A673 (cell line): ENCODE measurements at regions not wholly inside any gene's neighbourhood (a gene's known extent, or its start where the extent isn't known, plus 50 kb on each side); places are given as distances from the start of the nearest gene placed in this dataset.

ENCODE experiments used
- EZH2 ChIP-seq: fragments of 200-600 bp; sonication (generic); IDR thresholded peaks from 2 replicates; pipeline ENCODE4 v1.6.1; 2017; ENCODE audit warnings: borderline replicate concordance, low read depth, mild to moderate bottlenecking, mixed read lengths, antibody characterized with exemption, low read length; ENCODE audit not compliant: poor library complexity, severe bottlenecking
- TF ChIP-seq, protein P1 (sequence below): fragments of 300-800, 200-600 bp; sonication (generic); conservative IDR thresholded peaks from 2 replicates; pipeline ENCODE4 v1.5.1; 2017; ENCODE audit warnings: low read depth, mild to moderate bottlenecking, antibody characterized with exemption, low read length, moderate library complexity, mixed read lengths

GRCh38 chr15:23773093-23773492, 86.0 kb upstream of the NDN start:
- TF ChIP-seq, protein P1, sequence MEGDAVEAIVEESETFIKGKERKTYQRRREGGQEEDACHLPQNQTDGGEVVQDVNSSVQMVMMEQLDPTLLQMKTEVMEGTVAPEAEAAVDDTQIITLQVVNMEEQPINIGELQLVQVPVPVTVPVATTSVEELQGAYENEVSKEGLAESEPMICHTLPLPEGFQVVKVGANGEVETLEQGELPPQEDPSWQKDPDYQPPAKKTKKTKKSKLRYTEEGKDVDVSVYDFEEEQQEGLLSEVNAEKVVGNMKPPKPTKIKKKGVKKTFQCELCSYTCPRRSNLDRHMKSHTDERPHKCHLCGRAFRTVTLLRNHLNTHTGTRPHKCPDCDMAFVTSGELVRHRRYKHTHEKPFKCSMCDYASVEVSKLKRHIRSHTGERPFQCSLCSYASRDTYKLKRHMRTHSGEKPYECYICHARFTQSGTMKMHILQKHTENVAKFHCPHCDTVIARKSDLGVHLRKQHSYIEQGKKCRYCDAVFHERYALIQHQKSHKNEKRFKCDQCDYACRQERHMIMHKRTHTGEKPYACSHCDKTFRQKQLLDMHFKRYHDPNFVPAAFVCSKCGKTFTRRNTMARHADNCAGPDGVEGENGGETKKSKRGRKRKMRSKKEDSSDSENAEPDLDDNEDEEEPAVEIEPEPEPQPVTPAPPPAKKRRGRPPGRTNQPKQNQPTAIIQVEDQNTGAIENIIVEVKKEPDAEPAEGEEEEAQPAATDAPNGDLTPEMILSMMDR = no peak
- no peak for TF ChIP-seq EZH2
